ENCODE measurements at regions not wholly inside any gene's neighbourhood (a gene's known extent, or its start where the extent isn't known, plus 50 kb on each side); places are given as distances from the start of the nearest gene placed in this dataset.

DNA sequence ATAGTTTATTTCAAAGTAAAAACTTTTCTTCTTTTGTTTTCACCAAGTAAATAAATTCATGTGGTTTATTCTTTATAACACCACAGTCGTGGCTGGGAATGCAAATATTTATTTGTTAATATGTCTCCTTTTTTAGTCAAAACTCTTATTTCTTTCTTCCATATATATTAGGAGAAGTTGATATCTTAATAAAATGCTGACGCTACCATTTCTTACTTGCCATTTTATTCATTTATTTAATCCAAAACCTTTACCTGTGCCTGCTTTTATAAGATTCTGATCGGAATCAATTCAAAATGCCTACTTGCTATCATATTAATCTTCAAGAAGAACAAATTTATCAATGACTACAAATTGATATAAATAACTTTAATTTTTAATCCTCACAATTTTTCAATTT lies 362.9 kb upstream of the FSIP2 start:
- Histone ChIP-seq H3K4me1 (ENCODE audit: control insufficient read depth, insufficient read depth, low read length) (no peaks in the 10 kb centered on the region), H3K9me3 (ENCODE audit: control insufficient read depth, insufficient read depth, low read depth, low read length) (0 out of 2 replicates have a peak, but pooled peaks cover 3% of the 10 kb centered on the region), H3K27me3 (ENCODE audit: control insufficient read depth, insufficient read depth, low read length) (no peaks in the 10 kb centered on the region), H3K4me3 (ENCODE audit: low read depth in 2 of 2, low read length in 2 of 2) (no peak overlapping the region), H3K27ac (ENCODE audit: low read length) (no peak overlapping the region), H3K36me3 (ENCODE audit: control insufficient read depth, insufficient read depth, low read length) (no peaks in the 10 kb centered on the region)
- no TSS peak for BruUV-seq (replicated peaks)
- ATAC-seq (no peak), DNase-seq (ENCODE audit: low read depth, low spot score) (no peak)
- ChIA-PET CTCF (no interaction called here), POLR2A (no interaction called here)
- in situ Hi-C loops (cut with HindIII; ENCODE audit: low pct_unique_long_range_greater_than_20kb, low sequenced_read_pairs) (no loop called here), intact Hi-C loops (cut with micrococcal nuclease; ENCODE audit: unreplicated experiment) (no loop called here)
- TF ChIP-seq CTCF (IDR thresholded peaks at IDR 0.05) (no peak), POLR2AphosphoS5 (IDR thresholded peaks at IDR 0.05; ENCODE audit: low read depth, low read length) (no peak), SIN3A (IDR thresholded peaks at IDR 0.05; ENCODE audit: borderline replicate concordance, insufficient read depth, low read depth, low read length) (no peak), TCF7L2 (IDR thresholded peaks at IDR 0.05; ENCODE audit: low read depth, low read length) (no peak), REST (IDR thresholded peaks at IDR 0.05; ENCODE audit: insufficient read depth in 1 of 2, low read depth in 2 of 2, low read length in 1 of 2) (no peak)

- Histone ChIP-seq H3K4me3 (ENCODE audit: low read depth in 2 of 2, low read length in 2 of 2) (no peak overlapping the region), H3K9me3 (ENCODE audit: control insufficient read depth, insufficient read depth, low read depth, low read length) (no peaks in the 10 kb centered on the region), H3K27ac (ENCODE audit: low read length) (no peak overlapping the region), H3K4me1 (ENCODE audit: control insufficient read depth, insufficient read depth, low read length) (no peaks in the 10 kb centered on the region), H3K27me3 (ENCODE audit: control insufficient read depth, insufficient read depth, low read length) (no peaks in the 10 kb centered on the region), H3K36me3 (ENCODE audit: control insufficient read depth, insufficient read depth, low read length) (no peaks in the 10 kb centered on the region)
- ATAC-seq (no peak), DNase-seq (ENCODE audit: low read depth, low spot score) (no peak)
- ChIA-PET POLR2A (no interaction called here), CTCF (interaction anchor here (0.6 kb wide), 1 partner anchor 78 kb away, joined by 4 read pairs; no protein-coding TSS in a partner anchor)
- intact Hi-C loops (cut with micrococcal nuclease; ENCODE audit: unreplicated experiment) = no loop called here
- BruUV-seq (replicated peaks) = no TSS peak
- no peak for TF ChIP-seq SIN3A (IDR thresholded peaks at IDR 0.05; ENCODE audit: borderline replicate concordance, insufficient read depth, low read depth, low read length)
- in situ Hi-C loops (cut with HindIII; ENCODE audit: low pct_unique_long_range_greater_than_20kb, low sequenced_read_pairs) = no loop called here
Observed at GRCh38 chr2:185381631-185382030, 357.0 kb upstream of the FSIP2 start.

DNA sequence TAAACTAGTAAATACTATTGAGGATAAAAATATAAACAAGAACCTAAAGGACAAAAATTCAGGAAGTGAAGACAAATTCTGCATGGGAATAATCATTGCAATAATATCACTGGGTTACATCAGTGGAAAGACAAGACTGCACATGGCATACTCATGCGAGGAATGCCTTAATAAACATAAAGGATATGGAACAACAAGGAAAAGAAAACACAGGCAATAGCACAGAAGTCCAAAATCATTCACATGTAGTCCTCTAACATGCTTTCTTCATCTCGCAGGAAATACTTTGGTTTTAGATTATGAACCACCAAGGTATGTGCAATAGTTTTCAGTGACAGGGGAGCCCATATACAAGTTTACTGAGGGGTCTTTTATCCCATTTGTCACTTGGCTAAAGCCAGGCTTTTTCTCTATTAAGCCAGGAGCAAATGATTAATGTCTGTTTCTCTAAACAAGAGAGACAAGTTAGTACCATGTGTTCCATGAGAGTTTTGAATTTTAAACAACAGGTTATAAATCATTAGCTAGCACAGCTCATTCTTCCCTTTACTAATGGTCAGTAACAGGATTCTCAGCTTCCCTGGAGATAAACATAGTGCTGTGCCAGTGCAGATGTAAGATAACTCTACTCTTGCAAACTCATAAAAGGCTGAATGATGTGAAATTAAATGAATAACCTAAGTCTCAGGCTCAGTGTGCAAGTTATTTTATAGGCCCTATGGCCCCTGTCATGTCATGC lies 353.6 kb upstream of the FSIP2 start:
- CTCF ChIA-PET = no interaction called here
- no peak overlapping the region for H3K4me3 ChIP-seq (ENCODE audit: low read depth in 2 of 2, low read length in 2 of 2)
- no peaks in the 10 kb centered on the region for H3K4me1 ChIP-seq (ENCODE audit: control insufficient read depth, insufficient read depth, low read length)
- H3K9me3 ChIP-seq (ENCODE audit: control insufficient read depth, insufficient read depth, low read depth, low read length) = no peaks in the 10 kb centered on the region
- TF ChIP-seq POLR2AphosphoS5 (IDR thresholded peaks at IDR 0.05; ENCODE audit: low read depth, low read length) (no peak), REST (IDR thresholded peaks at IDR 0.05; ENCODE audit: insufficient read depth in 1 of 2, low read depth in 2 of 2, low read length in 1 of 2) (no peak), CTCF (IDR thresholded peaks at IDR 0.05) (no peak), TCF7L2 (IDR thresholded peaks at IDR 0.05; ENCODE audit: low read depth, low read length) (no peak)
- intact Hi-C loops (cut with micrococcal nuclease; ENCODE audit: unreplicated experiment) (no loop called here), in situ Hi-C loops (cut with HindIII; ENCODE audit: low pct_unique_long_range_greater_than_20kb, low sequenced_read_pairs) (no loop called here)
- H3K27me3 ChIP-seq (ENCODE audit: control insufficient read depth, insufficient read depth, low read length) = no peaks in the 10 kb centered on the region
- H3K27ac ChIP-seq (ENCODE audit: low read length) = no peak overlapping the region
- ATAC-seq (no peak), DNase-seq (ENCODE audit: low read depth, low spot score) (no peak)
- POLR2A ChIA-PET = no interaction called here
- no TSS peak for BruUV-seq (replicated peaks)
- H3K36me3 ChIP-seq (ENCODE audit: control insufficient read depth, insufficient read depth, low read length) = no peaks in the 10 kb centered on the region

All from Panc1 (cell line).